ENCODE measurements at regions not wholly inside any gene's neighbourhood (a gene's known extent, or its start where the extent isn't known, plus 50 kb on each side); places are given as distances from the start of the nearest gene placed in this dataset.
A peak's percentile ranks its signal among the peaks of the same experiment; 100 is the strongest.

- Histone ChIP-seq H3K27me3 (replicated peaks in 1 of 4; ENCODE audit: control extremely low read depth in 1 of 4, control insufficient read depth in 3 of 4, insufficient read depth in 4 of 4, low read length in 3 of 4) (no peaks in the 10 kb centered on the region), H3K4me1 (ENCODE audit: control insufficient read depth in 2 of 2, insufficient read depth in 2 of 2, low read length in 2 of 2) (peaks cover 59 to 76% of the 10 kb centered on the region in 2 donors), H3K9me3 (ENCODE audit: control extremely low read depth in 1 of 3, control insufficient read depth in 2 of 3, insufficient read depth in 1 of 3, low read length in 2 of 3) (no peaks in the 10 kb centered on the region), H3K9ac (ENCODE audit: low read length) (no peak overlapping the region), H3K4me3 (ENCODE audit: control extremely low read depth in 1 of 5, extremely low read depth in 1 of 5, insufficient read depth in 1 of 5, low read depth in 2 of 5, low read length in 4 of 5) (no peak overlapping the region), H2AFZ (ENCODE audit: insufficient read depth, low read depth, low read length, poor library complexity, severe bottlenecking) (no peak overlapping the region), H3K4me2 (replicated peaks; ENCODE audit: low read depth, low read length, poor library complexity, severe bottlenecking) (no peak overlapping the region), H4K20me1 (ENCODE audit: control insufficient read depth, insufficient read depth, low read length, poor library complexity, severe bottlenecking) (no peaks in the 10 kb centered on the region), H3K27ac (ENCODE audit: low read length in 2 of 2) (no peak overlapping the region), H3K79me2 (ENCODE audit: control insufficient read depth, insufficient read depth, low read length) (peaks cover 9% of the 10 kb centered on the region), H3K36me3 (replicated peaks in 1 of 2; ENCODE audit: control extremely low read depth in 1 of 2, control insufficient read depth in 1 of 2, extremely low read depth in 1 of 2, insufficient read depth in 2 of 2, low read length in 1 of 2) (no peaks in the 10 kb centered on the region)
- no CpG with 5 or more reads among the region's 2 CpGs for WGBS (ENCODE audit: insufficient coverage)
- ChIA-PET CTCF (interaction anchor here (0.8 to 6.6 kb wide), 5 partner anchors 16 to 32 kb away, joined by 3 to 71 read pairs (median 5); no protein-coding TSS in a partner anchor), POLR2A (no interaction called here)
- TF ChIP-seq EZH2 (IDR thresholded peaks at IDR 0.05; ENCODE audit: borderline replicate concordance, insufficient read depth, low read depth, low read length, poor library complexity, severe bottlenecking): no peak
- TF ChIP-seq CTCF (IDR thresholded peaks at IDR 0.05): no peak
- no peak overlapping the region for H3K4me3 Mint-ChIP-seq
- H3K9me3 Mint-ChIP-seq (ENCODE audit: insufficient read depth): no peaks in the 10 kb centered on the region
- H3K4me1 Mint-ChIP-seq: peaks cover 72% of the 10 kb centered on the region
- no peak for ATAC-seq (ENCODE audit: low read depth)
- intact Hi-C loops (cut with micrococcal nuclease): no loop called here
- H3K27me3 Mint-ChIP-seq: no peaks in the 10 kb centered on the region
- DNase-seq: no peak
- no peak overlapping the region for H3K27ac Mint-ChIP-seq
These were observed 73.1 kb upstream of the STK17B start for GRCh38 chr2:196244516-196244915.

- no peak overlapping the region for H3K4me3 Mint-ChIP-seq
- Histone ChIP-seq H3K9me3 (ENCODE audit: control extremely low read depth in 1 of 3, control insufficient read depth in 2 of 3, insufficient read depth in 1 of 3, low read length in 2 of 3) (no peaks in the 10 kb centered on the region), H4K20me1 (ENCODE audit: control insufficient read depth, insufficient read depth, low read length, poor library complexity, severe bottlenecking) (no peaks in the 10 kb centered on the region), H3K27me3 (replicated peaks in 1 of 4; ENCODE audit: control extremely low read depth in 1 of 4, control insufficient read depth in 3 of 4, insufficient read depth in 4 of 4, low read length in 3 of 4) (no peaks in the 10 kb centered on the region), H3K27ac (ENCODE audit: low read length in 2 of 2) (no peak overlapping the region), H2AFZ (ENCODE audit: insufficient read depth, low read depth, low read length, poor library complexity, severe bottlenecking) (no peak overlapping the region), H3K9ac (ENCODE audit: low read length) (no peak overlapping the region), H3K79me2 (ENCODE audit: control insufficient read depth, insufficient read depth, low read length) (peaks cover 9% of the 10 kb centered on the region), H3K4me2 (replicated peaks; ENCODE audit: low read depth, low read length, poor library complexity, severe bottlenecking) (no peak overlapping the region), H3K4me3 (ENCODE audit: control extremely low read depth in 1 of 5, extremely low read depth in 1 of 5, insufficient read depth in 1 of 5, low read depth in 2 of 5, low read length in 4 of 5) (no peak overlapping the region), H3K36me3 (replicated peaks in 1 of 2; ENCODE audit: control extremely low read depth in 1 of 2, control insufficient read depth in 1 of 2, extremely low read depth in 1 of 2, insufficient read depth in 2 of 2, low read length in 1 of 2) (no peaks in the 10 kb centered on the region), H3K4me1 (ENCODE audit: control insufficient read depth in 2 of 2, insufficient read depth in 2 of 2, low read length in 2 of 2) (peaks cover 59 to 76% of the 10 kb centered on the region in 2 donors)
- CTCF ChIA-PET: interaction anchor here (0.9 to 1.4 kb wide), 4 partner anchors 17 to 167 kb away, joined by 3 to 5 read pairs (median 3); no protein-coding TSS in a partner anchor
- intact Hi-C loops (cut with micrococcal nuclease): no loop called here
- POLR2A ChIA-PET: no interaction called here
- ATAC-seq (ENCODE audit: low read depth) (no peak), DNase-seq (no peak)
- H3K27me3 Mint-ChIP-seq: no peaks in the 10 kb centered on the region
- TF ChIP-seq CTCF (IDR thresholded peaks at IDR 0.05): no peak
- WGBS (ENCODE audit: insufficient coverage): 100% methylated on average over 2 of the region's 4 CpGs
- H3K4me1 Mint-ChIP-seq: peaks cover 72% of the 10 kb centered on the region
- H3K9me3 Mint-ChIP-seq (ENCODE audit: insufficient read depth): no peaks in the 10 kb centered on the region
- peak overlapping the region; percentile 51 for H3K27ac Mint-ChIP-seq
These were observed 73.6 kb upstream of the STK17B start for GRCh38 chr2:196244966-196245365.
